AG04450 (cell line): ENCODE measurements at regions not wholly inside any gene's neighbourhood (a gene's known extent, or its start where the extent isn't known, plus 50 kb on each side); places are given as distances from the start of the nearest gene placed in this dataset.

Experiments
- CTCF ChIA-PET: fragments of 300-600, 350-600 bp; formaldehyde crosslinking; extraction: SDS; loops from one replicate; lab custom pipeline; 2022; ENCODE audit warnings: antibody characterized with exemption, inconsistent platforms; lab: Charles Lee
- POLR2A ChIA-PET: fragments of 350-600 bp; formaldehyde crosslinking; extraction: SDS; loops from one replicate; lab custom pipeline; 2021; ENCODE audit warnings: antibody characterized with exemption, inconsistent platforms; lab: Yijun Ruan, JAX
- DNase-seq: peaks from one replicate; pipeline ENCODE4 v3.0.0-alpha.2; 2011; ENCODE audit warnings: low read depth, low spot score
- H3K27ac ChIP-seq: one replicate; pipeline ENCODE4 v1.5.1; 2012; ENCODE audit warnings: low read depth, low read length, control low read depth
- H3K27me3 ChIP-seq: one replicate; pipeline ENCODE4 v1.6.0; 2012; ENCODE audit warnings: low read length; ENCODE audit not compliant: control insufficient read depth, insufficient read depth
- H3K4me3 ChIP-seq: 2 replicates; pipeline ENCODE4 v1.5.1; 2011; ENCODE audit warnings: mild to moderate bottlenecking, low read depth, low read length, control low read depth
- H3K9me3 ChIP-seq: 2 replicates; pipeline ENCODE4 v1.5.1; 2012; ENCODE audit warnings: low read length; ENCODE audit not compliant: control insufficient read depth, insufficient read depth
- TF ChIP-seq, protein P1 (sequence below): IDR thresholded peaks from 2 replicates; pipeline ENCODE4 v1.5.1; 2011; ENCODE audit warnings: low read depth, low read length, control low read depth, inconsistent platforms

DNA sequence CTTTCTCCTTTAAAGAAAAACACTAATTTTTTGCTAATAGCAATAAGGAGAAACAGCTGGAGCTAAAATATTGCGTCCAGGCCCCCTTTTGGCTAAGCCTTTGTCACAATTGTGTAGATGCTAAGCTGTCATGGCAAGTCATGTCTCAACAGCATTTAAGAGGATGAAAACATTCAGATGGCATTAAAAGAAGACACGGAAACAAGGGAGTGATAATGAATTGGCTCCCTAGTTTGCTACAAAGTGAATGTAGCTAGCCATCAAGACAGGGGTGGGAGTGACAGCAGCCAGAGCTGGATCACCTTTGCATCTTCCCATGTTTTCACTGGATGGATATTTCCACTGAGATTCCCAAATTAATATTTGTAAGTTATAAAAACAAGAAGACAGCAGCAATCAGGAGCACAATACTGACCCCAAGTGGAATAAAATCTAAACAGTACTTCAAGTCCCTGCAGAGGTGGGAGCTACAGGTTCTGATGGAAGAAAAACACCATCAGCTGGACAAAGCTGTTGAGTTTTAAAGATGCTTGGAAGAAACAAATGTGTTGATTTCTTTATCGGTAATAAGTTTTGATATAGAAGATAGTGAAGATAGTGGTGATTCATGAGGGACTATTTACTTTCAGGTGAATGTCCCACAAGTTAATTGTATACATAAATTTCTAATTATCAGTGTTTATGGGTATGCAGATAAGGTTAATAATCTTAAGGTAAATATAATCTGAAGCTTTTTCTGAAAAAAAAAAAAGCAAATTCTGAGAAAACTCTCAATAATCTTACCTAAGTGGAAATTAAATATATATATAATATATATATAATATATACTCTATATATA lies 129.4 kb downstream of the SLC16A9 start:
- peak; percentile 29 for DNase-seq
- ChIA-PET CTCF (interaction anchor here (0.5 to 2.6 kb wide), 36 partner anchors 8 to 1585 kb away, joined by 3 to 41 read pairs (median 4); partner anchors contain the start of gene FAM13C), POLR2A (no interaction called here)
- Histone ChIP-seq H3K4me3 (no peak overlapping the region), H3K9me3 (no peaks in the 10 kb centered on the region), H3K27ac (no peak overlapping the region), H3K27me3 (no peaks in the 10 kb centered on the region)
- TF ChIP-seq, protein P1, sequence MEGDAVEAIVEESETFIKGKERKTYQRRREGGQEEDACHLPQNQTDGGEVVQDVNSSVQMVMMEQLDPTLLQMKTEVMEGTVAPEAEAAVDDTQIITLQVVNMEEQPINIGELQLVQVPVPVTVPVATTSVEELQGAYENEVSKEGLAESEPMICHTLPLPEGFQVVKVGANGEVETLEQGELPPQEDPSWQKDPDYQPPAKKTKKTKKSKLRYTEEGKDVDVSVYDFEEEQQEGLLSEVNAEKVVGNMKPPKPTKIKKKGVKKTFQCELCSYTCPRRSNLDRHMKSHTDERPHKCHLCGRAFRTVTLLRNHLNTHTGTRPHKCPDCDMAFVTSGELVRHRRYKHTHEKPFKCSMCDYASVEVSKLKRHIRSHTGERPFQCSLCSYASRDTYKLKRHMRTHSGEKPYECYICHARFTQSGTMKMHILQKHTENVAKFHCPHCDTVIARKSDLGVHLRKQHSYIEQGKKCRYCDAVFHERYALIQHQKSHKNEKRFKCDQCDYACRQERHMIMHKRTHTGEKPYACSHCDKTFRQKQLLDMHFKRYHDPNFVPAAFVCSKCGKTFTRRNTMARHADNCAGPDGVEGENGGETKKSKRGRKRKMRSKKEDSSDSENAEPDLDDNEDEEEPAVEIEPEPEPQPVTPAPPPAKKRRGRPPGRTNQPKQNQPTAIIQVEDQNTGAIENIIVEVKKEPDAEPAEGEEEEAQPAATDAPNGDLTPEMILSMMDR, result peak; percentile 65

DNA sequence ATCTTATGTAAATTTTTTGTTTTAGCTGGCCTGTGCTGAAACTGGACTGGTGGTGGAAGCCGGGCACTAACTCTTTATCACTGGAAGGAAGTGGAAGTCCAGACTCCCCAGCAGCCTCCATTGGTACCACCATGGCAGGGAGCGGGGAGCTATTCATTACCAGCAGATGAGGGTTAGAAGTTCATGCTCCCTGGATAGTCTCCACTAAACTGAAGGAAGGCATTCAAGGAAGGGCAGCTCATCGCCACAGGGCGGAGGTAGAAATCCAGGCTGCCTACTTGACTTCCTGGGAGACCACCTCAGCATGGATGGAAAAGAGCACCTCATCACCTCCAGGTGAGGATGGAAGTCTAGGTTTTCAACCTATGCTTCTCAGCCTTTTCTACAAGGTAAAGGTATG lies 130.9 kb downstream of the SLC16A9 start:
- H3K27ac ChIP-seq, result no peak overlapping the region
- H3K9me3 ChIP-seq, result no peaks in the 10 kb centered on the region
- H3K4me3 ChIP-seq, result no peak overlapping the region
- TF ChIP-seq, protein P1, result no peak
- no peak for DNase-seq
- H3K27me3 ChIP-seq, result no peaks in the 10 kb centered on the region
- ChIA-PET CTCF (interaction anchor here (0.7 to 2.6 kb wide), 7 partner anchors 21 to 797 kb away, joined by 3 to 20 read pairs (median 4); no protein-coding TSS in a partner anchor), POLR2A (no interaction called here)

DNA sequence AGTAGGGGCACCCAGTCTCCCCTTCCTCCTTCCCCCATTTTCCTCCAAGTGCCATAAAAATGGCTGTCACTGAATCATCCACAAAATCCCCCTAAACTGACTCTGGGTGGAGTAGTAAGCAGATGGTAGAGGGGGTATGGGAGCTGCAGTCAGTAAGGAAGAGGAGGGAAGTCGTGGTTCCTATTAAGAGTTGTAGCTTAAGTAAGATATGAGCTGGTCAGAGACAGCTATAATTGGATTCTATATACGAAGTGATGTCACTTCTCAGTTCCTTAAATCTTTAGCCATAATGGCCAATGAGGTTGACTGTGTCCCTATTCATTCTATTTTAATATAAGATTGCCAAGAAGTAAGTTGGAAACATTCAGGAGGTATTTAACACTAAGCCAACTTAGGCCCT lies 131.7 kb downstream of the SLC16A9 start:
- TF ChIP-seq, protein P1, result no peak

DNA sequence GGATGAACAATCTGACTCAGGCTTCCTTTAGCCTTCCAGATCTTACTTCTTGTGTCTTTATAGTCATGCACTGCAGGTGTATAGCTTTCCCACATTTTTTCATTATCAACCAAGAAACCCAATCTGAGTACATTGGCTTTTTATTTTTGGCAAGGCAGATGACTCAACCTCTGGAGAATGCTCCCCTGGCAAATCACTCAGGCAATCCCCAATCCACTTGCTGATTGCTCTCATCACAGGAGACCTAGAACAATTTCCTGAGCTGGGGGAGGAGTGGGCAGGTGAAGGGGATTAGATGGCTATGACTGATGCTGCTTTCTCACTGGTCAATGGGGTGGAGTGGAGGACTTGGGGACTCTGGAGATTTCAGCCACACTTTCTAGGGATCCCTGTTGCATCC lies 134.4 kb downstream of the SLC16A9 start:
- H3K9me3 ChIP-seq, result no peaks in the 10 kb centered on the region
- DNase-seq, result no peak
- ChIA-PET CTCF (no interaction called here), POLR2A (no interaction called here)
- no peak overlapping the region for H3K4me3 ChIP-seq
- H3K27me3 ChIP-seq, result no peaks in the 10 kb centered on the region
- TF ChIP-seq, protein P1, result no peak
- no peak overlapping the region for H3K27ac ChIP-seq

More for the DNA sequence above, 131.7 kb downstream of the SLC16A9 start:
- Histone ChIP-seq H3K27me3 (no peaks in the 10 kb centered on the region), H3K9me3 (no peaks in the 10 kb centered on the region), H3K27ac (no peak overlapping the region), H3K4me3 (no peak overlapping the region)
- ChIA-PET CTCF (no interaction called here), POLR2A (no interaction called here)
- DNase-seq, result no peak

DNA sequence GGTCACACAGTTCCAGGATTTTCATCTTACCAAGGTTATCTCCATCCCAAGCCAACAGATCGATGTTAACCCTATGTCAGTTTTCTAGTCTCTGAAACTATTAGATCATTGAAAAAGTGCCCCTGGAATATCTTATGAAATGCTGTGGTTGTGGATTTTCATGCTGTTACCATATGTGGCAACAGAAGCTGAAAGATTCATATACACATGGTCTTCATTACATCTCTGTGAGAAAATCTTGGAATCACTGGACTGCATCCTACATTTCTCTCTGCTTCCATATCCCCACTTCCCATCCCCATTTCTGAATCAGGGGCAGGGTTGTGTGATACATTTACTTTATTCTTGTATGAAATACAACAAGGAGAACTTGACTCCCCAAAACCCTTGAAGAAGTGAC lies 146.1 kb downstream of the SLC16A9 start:
- H3K9me3 ChIP-seq, result no peaks in the 10 kb centered on the region
- POLR2A ChIA-PET, result no interaction called here
- no peak for DNase-seq
- TF ChIP-seq, protein P1, result no peak
- no peaks in the 10 kb centered on the region for H3K27me3 ChIP-seq
- no peak overlapping the region for H3K4me3 ChIP-seq
- CTCF ChIA-PET, result no interaction called here
- H3K27ac ChIP-seq, result no peak overlapping the region
